ENCODE measurements at regions not wholly inside any gene's neighbourhood (a gene's known extent, or its start where the extent isn't known, plus 50 kb on each side); places are given as distances from the start of the nearest gene placed in this dataset.

DNA sequence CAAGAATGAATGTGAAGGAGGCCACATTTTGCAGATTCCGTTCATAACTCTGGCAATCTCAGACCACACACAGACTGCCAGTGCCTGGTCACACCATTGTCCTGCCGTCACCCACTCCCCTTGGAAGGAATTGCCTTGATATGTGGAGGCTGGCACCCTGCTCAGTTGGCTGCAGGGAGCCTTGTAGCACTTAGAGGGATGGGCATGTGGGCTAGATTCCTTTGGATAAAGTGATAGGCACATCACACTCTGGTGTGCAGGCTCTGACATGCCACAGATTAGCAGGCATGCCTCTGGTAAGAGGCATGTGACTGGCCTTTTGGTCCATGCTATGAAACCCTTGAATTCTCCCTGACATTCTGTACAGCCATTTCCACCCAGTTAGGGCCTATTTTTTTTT lies 254.6 kb upstream of the PIK3R1 start:
- no peak for TF ChIP-seq ESRRA (IDR thresholded peaks at IDR 0.05; ENCODE audit: low read length)
- TF ChIP-seq LARP7 (IDR thresholded peaks at IDR 0.05) = no peak
- TF ChIP-seq RAD21 (IDR thresholded peaks at IDR 0.05; ENCODE audit: insufficient read depth, low read depth, low read length) = no peak
- no peak for TF ChIP-seq ASH2L (IDR thresholded peaks at IDR 0.05; ENCODE audit: borderline replicate concordance, low read depth)
